ENCODE measurements at regions not wholly inside any gene's neighbourhood (a gene's known extent, or its start where the extent isn't known, plus 50 kb on each side); places are given as distances from the start of the nearest gene placed in this dataset.

GRCh38 chr11:69995697-69996096 is 82.4 kb upstream of the ANO1 start:
- no CpG with 5 or more reads among the region's 10 CpGs for WGBS (ENCODE audit: extremely low coverage, insufficient read length, low lambda C conversion rate)
- H3K4me3 Mint-ChIP-seq, result no peak overlapping the region
- peaks cover 98% of the 10 kb centered on the region for H3K27me3 Mint-ChIP-seq (ENCODE audit: low read depth)

More at GRCh38 chr11:69995697-69996096, 82.4 kb upstream of the ANO1 start:
- Histone ChIP-seq H3K27ac (ENCODE audit: insufficient read length, low read depth, low read length) (no peak overlapping the region), H4K20me1 (ENCODE audit: control insufficient read depth, insufficient read depth, insufficient read length) (no peaks in the 10 kb centered on the region), H3K9me3 (ENCODE audit: control insufficient read depth, low read depth, low read length) (no peaks in the 10 kb centered on the region), H3T11ph (ENCODE audit: low read length) (no peak overlapping the region), H4K91ac (ENCODE audit: insufficient read length, low read depth, low read length) (no peak overlapping the region), H2BK15ac (ENCODE audit: low read depth, low read length) (no peak overlapping the region), H3K79me2 (ENCODE audit: insufficient read depth, low read length) (no peaks in the 10 kb centered on the region), H3K23ac (ENCODE audit: insufficient read length, low read depth, low read length) (no peak overlapping the region), H3K23me2 (ENCODE audit: insufficient read length, low read depth, low read length, poor library complexity, severe bottlenecking) (no peaks in the 10 kb centered on the region), H3K4ac (ENCODE audit: low read depth, low read length) (no peak overlapping the region), H2BK20ac (ENCODE audit: low read depth, low read length, poor library complexity, severe bottlenecking) (no peak overlapping the region), H2AFZ (ENCODE audit: low read length) (no peak overlapping the region), H4K8ac (replicated peaks; ENCODE audit: insufficient read length, low read depth, low read length) (no peak overlapping the region), H3K4me2 (ENCODE audit: insufficient read depth, insufficient read length, low read length) (no peak overlapping the region), H3K9ac (ENCODE audit: extremely low read depth, insufficient read length, low read length) (no peak overlapping the region), H3K18ac (ENCODE audit: insufficient read length, low read depth, low read length) (no peak overlapping the region), H2BK120ac (ENCODE audit: low read depth, low read length, poor library complexity, severe bottlenecking) (no peak overlapping the region), H3K14ac (ENCODE audit: insufficient read depth, low read length) (no peak overlapping the region), H3K56ac (ENCODE audit: insufficient read length, low read depth, low read length) (no peak overlapping the region), H2BK5ac (ENCODE audit: insufficient read length, low read length) (no peak overlapping the region), H3K79me1 (ENCODE audit: insufficient read depth, low read depth, low read length, poor library complexity, severe bottlenecking) (no peaks in the 10 kb centered on the region), H2BK12ac (ENCODE audit: insufficient read length, low read depth, low read length) (no peak overlapping the region), H3K4me1 (ENCODE audit: insufficient read depth, low read length) (peaks cover 6% of the 10 kb centered on the region; the same call in 1 of the 2 replicates), H4K5ac (ENCODE audit: insufficient read length, low read depth, low read length) (no peak overlapping the region), H2AK5ac (ENCODE audit: insufficient read length, low read length) (no peak overlapping the region), H3K27me3 (ENCODE audit: insufficient read depth, low read length) (peaks cover 2% of the 10 kb centered on the region; the same call in 1 of the 2 replicates)
- peaks cover 0 to 2% (median 0%) of the 10 kb centered on the region in 3 experiments; a peak in 2 of 7 replicates for H3K36me3 Mint-ChIP-seq (ENCODE audit: insufficient read depth in 1 of 3, low read depth in 3 of 3)
- peaks cover 11 to 12% of the 10 kb centered on the region in 2 experiments for H3K9me3 Mint-ChIP-seq
- no peak overlapping the region for H3K27ac Mint-ChIP-seq
- no peak for DNase-seq
- TF ChIP-seq CTCF (conservative IDR thresholded peaks at IDR 0.05), result no peak
- H3K4me1 Mint-ChIP-seq, result peaks cover 18% of the 10 kb centered on the region in 2 experiments
